Gastrocnemius medialis (tissue), 4 donors: ENCODE measurements at regions not wholly inside any gene's neighbourhood (a gene's known extent, or its start where the extent isn't known, plus 50 kb on each side); places are given as distances from the start of the nearest gene placed in this dataset.
"Not testable (repeated sequence)": the region's sequence is repeated elsewhere in the genome, so short reads cannot be mapped to it uniquely, and the experiment has no call there.

Experiments used
- ATAC-seq, 2 donors: fragments of 150-250 bp; one replicate each; pipeline ENCODE4 v1.9.1; 2016
- DNase-seq, 2 donors: peaks; one replicate each; pipeline ENCODE4 v3.0.0-alpha.2; 2019
- H3K27ac ChIP-seq, 4 donors: fragments of 200-600 bp; sonication (generic); 1 replicate in 1 of 4; 2 replicates in 3 of 4; pipeline ENCODE4 v1.5.1; 2016 to 2018; ENCODE audit warnings: mild to moderate bottlenecking in 2 of 4, moderate library complexity in 1 of 4
- H3K27me3 ChIP-seq, 3 donors: fragments of 200-600 bp; sonication (generic) in 2 of 3; 1 replicate in 1 of 3; 2 replicates in 2 of 3; pipeline versions ENCODE4 v1.5.1 to v1.6.0; 2016 to 2019; ENCODE audit warnings: mild to moderate bottlenecking in 1 of 3, moderate library complexity in 1 of 3
- H3K36me3 ChIP-seq, 2 donors: fragments of 200-600 bp; sonication (generic) in 1 of 2; one replicate each; pipeline ENCODE4 v1.5.1; 2017 to 2018
- H3K4me1 ChIP-seq, 2 donors: fragments of 200-600 bp; sonication (generic) in 1 of 2; one replicate each; pipeline ENCODE4 v1.5.1; 2016 to 2017; ENCODE audit warnings: mild to moderate bottlenecking in 2 of 2
- H3K4me3 ChIP-seq, 4 donors: fragments of 200-600 bp; sonication (generic) in 3 of 4; 1 replicate in 1 of 4; 2 replicates in 3 of 4; pipeline ENCODE4 v1.5.1; 2016 to 2019; ENCODE audit warnings: mild to moderate bottlenecking in 2 of 4
- H3K9me3 ChIP-seq, 3 donors: fragments of 200-600 bp; sonication (generic) in 2 of 3; 1 replicate in 1 of 3; 2 replicates in 2 of 3; pipeline ENCODE4 v1.5.1; 2016 to 2019
- POLR2A ChIP-seq, 2 donors: fragments of 450-650 bp; IDR thresholded peaks; one replicate each; pipeline ENCODE4 v1.6.1; 2017; ENCODE audit warnings: antibody characterized with exemption in 2 of 2, mild to moderate bottlenecking in 2 of 2, moderate library complexity in 2 of 2
- in situ Hi-C, 4 donors: fragments of 200-750 bp; cut with MboI; loops; one replicate each; pipeline versions ENCODE4 v1.15.0 to v1.8.0; 2017; ENCODE audit warnings: low sequenced_read_pairs in 4 of 4
- intact Hi-C: fragments of 100-400 bp; cut with DNase I; formaldehyde crosslinking; loops from one replicate; pipeline ENCODE4 v1.15.1; 2023; ENCODE audit warnings: low total_unique reads
- TF ChIP-seq, protein P1 (sequence below), 5 experiments: fragments of 450-650 bp in 3 of 5; fragments of 200-600 bp in 2 of 5; sonication (generic) in 2 of 5; IDR thresholded peaks in 4 of 5; conservative IDR thresholded peaks in 1 of 5; 1 replicate in 4 of 5; 2 replicates in 1 of 5; pipeline ENCODE4 v1.5.1; 2016 to 2019; ENCODE audit warnings: antibody characterized with exemption in 5 of 5, mild to moderate bottlenecking in 3 of 5, moderate library complexity in 3 of 5

DNA sequence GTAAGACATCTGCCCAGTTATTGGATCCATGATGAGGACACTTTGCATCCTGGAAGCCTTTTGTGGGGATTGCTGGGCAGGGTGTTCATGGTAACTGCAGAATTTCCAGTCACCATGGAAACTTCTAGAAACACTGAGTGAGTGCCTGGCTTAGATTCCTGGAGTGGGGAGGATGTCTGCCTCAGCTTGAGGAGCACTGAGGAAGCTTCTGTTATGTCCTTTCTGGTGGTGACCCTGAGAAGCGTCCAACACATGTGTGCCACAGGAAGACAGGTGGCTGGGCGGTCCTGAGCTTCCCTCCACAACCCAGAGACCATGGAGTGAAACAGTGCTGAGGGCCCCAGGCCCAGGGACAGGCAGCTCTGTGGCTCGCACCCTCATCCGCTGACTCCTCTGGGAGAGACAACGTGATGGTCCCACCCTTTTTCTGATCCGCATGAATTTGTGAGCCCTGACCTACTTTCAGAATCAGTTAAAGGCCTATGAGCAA is 191.8 kb upstream of the CXCL12 start:
- in situ Hi-C loops = no loop called here
- H3K27ac ChIP-seq = peak overlapping the region in 2 of 4 donors; percentile 30 to 39
- no peaks in the 10 kb centered on the region for H3K36me3 ChIP-seq
- no peak overlapping the region for H3K4me3 ChIP-seq
- DNase-seq (no peak), ATAC-seq (peak in 1 of 2 donors; percentile 33)
- no peaks in the 10 kb centered on the region for H3K9me3 ChIP-seq
- intact Hi-C loops = no loop called here
- H3K27me3 ChIP-seq = no peaks in the 10 kb centered on the region
- no peak for TF ChIP-seq POLR2A (IDR thresholded peaks at IDR 0.05)
- TF ChIP-seq, protein P1, sequence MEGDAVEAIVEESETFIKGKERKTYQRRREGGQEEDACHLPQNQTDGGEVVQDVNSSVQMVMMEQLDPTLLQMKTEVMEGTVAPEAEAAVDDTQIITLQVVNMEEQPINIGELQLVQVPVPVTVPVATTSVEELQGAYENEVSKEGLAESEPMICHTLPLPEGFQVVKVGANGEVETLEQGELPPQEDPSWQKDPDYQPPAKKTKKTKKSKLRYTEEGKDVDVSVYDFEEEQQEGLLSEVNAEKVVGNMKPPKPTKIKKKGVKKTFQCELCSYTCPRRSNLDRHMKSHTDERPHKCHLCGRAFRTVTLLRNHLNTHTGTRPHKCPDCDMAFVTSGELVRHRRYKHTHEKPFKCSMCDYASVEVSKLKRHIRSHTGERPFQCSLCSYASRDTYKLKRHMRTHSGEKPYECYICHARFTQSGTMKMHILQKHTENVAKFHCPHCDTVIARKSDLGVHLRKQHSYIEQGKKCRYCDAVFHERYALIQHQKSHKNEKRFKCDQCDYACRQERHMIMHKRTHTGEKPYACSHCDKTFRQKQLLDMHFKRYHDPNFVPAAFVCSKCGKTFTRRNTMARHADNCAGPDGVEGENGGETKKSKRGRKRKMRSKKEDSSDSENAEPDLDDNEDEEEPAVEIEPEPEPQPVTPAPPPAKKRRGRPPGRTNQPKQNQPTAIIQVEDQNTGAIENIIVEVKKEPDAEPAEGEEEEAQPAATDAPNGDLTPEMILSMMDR (IDR thresholded peaks at IDR 0.05 in 4 of 5, conservative IDR thresholded peaks at IDR 0.05 in 1 of 5) = no peak
- H3K4me1 ChIP-seq = no peaks in the 10 kb centered on the region

DNA sequence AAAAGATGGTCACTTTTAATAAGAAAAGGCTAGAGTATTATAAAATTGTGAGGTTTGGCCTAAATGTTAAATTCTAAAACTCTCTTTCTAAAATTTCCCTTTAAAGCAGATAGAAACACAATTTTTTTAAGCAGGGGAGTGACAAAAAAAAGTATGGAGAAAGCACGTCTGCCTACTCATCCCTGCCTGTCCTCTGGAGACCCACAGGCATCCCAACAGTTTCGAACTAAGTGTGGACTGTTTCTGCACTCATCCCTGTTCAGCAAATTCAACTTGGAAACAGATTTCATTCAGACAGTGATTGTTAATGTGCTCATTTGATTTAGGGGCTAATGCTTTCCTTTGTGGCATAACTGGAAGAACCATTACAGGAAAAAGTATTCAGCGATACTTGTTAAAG is 192.6 kb upstream of the CXCL12 start:
- H3K36me3 ChIP-seq = no peaks in the 10 kb centered on the region
- no peaks in the 10 kb centered on the region for H3K9me3 ChIP-seq
- peak overlapping the region in 1 of 4 donors; percentile 46 for H3K27ac ChIP-seq
- ATAC-seq = no peak
- in situ Hi-C loops (no loop called here), intact Hi-C loops (no loop called here)
- TF ChIP-seq, protein P1 (IDR thresholded peaks at IDR 0.05 in 4 of 5, conservative IDR thresholded peaks at IDR 0.05 in 1 of 5) = no peak
- no peak for TF ChIP-seq POLR2A (IDR thresholded peaks at IDR 0.05)
- no peak overlapping the region for H3K4me3 ChIP-seq
- no peaks in the 10 kb centered on the region for H3K4me1 ChIP-seq
- no peak for DNase-seq
- no peaks in the 10 kb centered on the region for H3K27me3 ChIP-seq

DNA sequence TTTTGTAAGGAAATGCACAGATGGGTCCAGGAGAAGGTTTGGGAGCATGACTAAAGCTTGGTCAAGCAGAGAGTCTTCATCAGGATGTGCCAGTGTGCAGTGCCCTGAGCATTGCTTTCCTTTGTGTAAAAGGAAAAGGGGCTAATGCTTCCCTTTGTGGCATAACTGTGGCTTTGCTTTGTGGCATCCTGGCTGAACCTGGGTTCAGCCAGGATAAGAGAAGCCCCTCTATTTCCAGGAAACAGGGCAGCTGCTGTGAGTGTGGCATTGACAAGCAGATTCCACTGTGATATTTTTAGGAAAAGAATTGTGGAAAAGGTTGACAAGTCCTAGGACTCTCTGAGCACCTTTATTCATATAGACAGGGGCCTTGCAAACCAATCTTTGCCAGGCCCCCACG is 193.4 kb upstream of the CXCL12 start:
- Histone ChIP-seq H3K4me1 (no peaks in the 10 kb centered on the region), H3K27ac (no peak overlapping the region), H3K27me3 (no peaks in the 10 kb centered on the region), H3K36me3 (no peaks in the 10 kb centered on the region), H3K4me3 (no peak overlapping the region), H3K9me3 (no peaks in the 10 kb centered on the region)
- DNase-seq = no peak
- TF ChIP-seq, protein P1 (IDR thresholded peaks at IDR 0.05 in 4 of 5, conservative IDR thresholded peaks at IDR 0.05 in 1 of 5) = no peak
- no peak for TF ChIP-seq POLR2A (IDR thresholded peaks at IDR 0.05)
- ATAC-seq = no peak
- intact Hi-C loops (no loop called here), in situ Hi-C loops (no loop called here)

DNA sequence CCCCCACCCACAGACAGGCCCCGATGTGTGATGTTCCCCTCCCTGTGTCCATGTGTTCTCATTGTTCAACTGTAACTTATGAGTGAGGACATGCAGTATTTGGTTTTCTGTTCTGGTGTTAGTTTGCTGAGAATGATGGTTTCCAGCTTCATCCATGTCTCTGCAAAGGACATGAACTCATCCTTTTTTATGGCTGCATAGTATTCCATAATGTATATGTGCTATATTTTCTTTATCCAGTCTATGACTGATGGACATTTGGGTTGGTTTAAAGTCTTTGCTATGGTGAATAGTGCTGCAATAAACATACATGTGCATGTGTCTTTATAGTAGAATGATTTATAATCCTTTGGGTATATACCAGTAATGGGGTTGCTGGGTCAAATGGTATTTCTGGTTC is 194.1 kb upstream of the CXCL12 start:
- H3K36me3 ChIP-seq, H3K4me1 ChIP-seq, H3K27ac ChIP-seq, H3K4me3 ChIP-seq, H3K9me3 ChIP-seq, DNase-seq, ATAC-seq, intact Hi-C loops, in situ Hi-C loops, H3K27me3 ChIP-seq: not testable (repeated sequence)

DNA sequence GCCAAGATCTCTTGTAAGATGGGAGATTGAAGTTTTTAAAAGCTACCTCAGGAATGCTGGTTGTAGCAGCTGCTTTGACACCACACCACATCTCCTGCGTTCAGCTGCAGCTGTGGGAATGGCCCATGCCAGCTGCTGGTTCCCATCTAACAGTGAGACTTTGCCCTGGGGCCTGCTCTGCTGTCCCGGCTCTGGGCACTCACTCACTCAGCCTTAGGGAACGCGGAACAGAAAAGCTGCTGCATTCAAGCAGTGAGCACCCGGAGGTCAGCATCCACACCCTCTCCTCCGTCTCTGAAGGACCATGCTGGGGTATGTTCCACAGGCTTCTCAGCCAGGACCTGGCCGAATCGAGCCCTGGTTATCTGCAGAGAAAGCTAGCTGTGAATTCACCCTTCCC is 197.1 kb upstream of the CXCL12 start:
- ATAC-seq (no peak), DNase-seq (no peak)
- no peak for TF ChIP-seq POLR2A (IDR thresholded peaks at IDR 0.05)
- TF ChIP-seq, protein P1 (IDR thresholded peaks at IDR 0.05 in 4 of 5, conservative IDR thresholded peaks at IDR 0.05 in 1 of 5) = no peak
- intact Hi-C loops (no loop called here), in situ Hi-C loops (no loop called here)
- H3K36me3 ChIP-seq = no peaks in the 10 kb centered on the region
- no peaks in the 10 kb centered on the region for H3K4me1 ChIP-seq
- H3K4me3 ChIP-seq = no peak overlapping the region
- H3K9me3 ChIP-seq = no peaks in the 10 kb centered on the region
- H3K27me3 ChIP-seq = no peaks in the 10 kb centered on the region
- no peak overlapping the region for H3K27ac ChIP-seq
